HepG2 (cell line): ENCODE measurements at regions not wholly inside any gene's neighbourhood (a gene's known extent, or its start where the extent isn't known, plus 50 kb on each side); places are given as distances from the start of the nearest gene placed in this dataset.

ENCODE experiments used
- CREBL2 ChIP-seq: sonication (generic); formaldehyde crosslinking; IDR thresholded peaks from 2 replicates; pipeline ENCODE4 v1.8.1; 2023; ENCODE audit warnings: missing genetic modification reagents, mild to moderate bottlenecking, borderline replicate concordance
- ZNF260 ChIP-seq: sonication (generic); formaldehyde crosslinking; IDR thresholded peaks from 2 replicates; pipeline ENCODE4 v1.4.0; 2020; ENCODE audit warnings: missing genetic modification reagents, low read depth, mild to moderate bottlenecking, borderline replicate concordance

DNA sequence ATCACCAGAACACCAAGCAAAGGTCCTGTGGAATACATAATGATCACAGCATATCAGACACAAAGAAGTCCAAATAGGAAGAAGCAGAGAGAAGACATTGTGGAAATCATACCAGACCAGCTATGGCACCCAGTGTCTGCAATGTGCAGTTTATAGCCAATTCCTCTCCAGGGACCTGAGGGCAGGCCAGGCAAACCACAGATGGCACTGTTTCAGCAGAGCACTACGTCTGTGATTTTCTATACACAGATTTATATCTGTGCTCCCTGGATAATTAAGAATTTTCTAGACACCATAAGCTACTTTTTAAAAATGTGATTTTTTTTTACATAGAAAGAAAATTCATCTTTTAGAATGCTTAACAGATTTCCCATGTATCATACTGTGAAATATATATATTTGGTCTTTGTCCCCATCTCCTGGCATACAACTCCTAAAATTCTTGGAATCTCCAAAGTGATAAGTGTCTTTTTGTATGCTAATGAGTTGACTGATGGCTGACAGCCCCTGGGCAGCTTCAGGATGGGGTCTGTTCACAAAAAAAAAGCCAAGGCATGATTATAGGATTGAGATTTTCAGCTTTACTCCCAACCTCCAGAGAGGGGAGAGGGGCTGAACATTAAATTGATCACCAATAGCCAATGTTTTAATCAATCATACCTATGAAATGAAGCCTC, 498.1 kb downstream of the SIPA1L2 start:
- TF ChIP-seq CREBL2 (CRISPR knock-in tag) (no peak), ZNF260 (CRISPR knock-in tag) (no peak)
